Fibroblast of skin of abdomen (primary cell): ENCODE measurements at regions not wholly inside any gene's neighbourhood (a gene's known extent, or its start where the extent isn't known, plus 50 kb on each side); places are given as distances from the start of the nearest gene placed in this dataset.
"Not testable (repeated sequence)": the region's sequence is repeated elsewhere in the genome, so short reads cannot be mapped to it uniquely, and the experiment has no call there.

Experiments
- DNase-seq: peaks from one replicate; pipeline ENCODE4 v3.0.0-alpha.2; 2013

DNA sequence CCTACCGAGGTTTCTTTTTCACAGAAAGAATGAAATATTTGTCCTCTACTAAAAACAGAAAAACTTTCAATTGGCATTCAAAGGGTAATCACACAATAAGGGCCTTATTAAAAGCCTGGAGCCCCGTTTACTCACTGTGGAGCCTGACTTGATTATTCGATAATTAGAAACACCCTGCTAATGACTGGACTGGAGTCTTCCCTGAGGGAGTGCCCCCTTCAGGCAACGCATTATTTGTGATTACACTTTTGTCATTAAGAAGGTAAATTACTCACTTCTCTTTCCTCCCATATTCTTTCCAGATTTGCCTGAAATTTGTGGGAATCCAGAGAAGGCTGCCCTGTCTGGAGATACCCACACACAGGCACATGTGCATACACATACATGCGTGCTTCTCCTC, 444.2 kb upstream of the NPVF start:
- DNase-seq: no peak

DNA sequence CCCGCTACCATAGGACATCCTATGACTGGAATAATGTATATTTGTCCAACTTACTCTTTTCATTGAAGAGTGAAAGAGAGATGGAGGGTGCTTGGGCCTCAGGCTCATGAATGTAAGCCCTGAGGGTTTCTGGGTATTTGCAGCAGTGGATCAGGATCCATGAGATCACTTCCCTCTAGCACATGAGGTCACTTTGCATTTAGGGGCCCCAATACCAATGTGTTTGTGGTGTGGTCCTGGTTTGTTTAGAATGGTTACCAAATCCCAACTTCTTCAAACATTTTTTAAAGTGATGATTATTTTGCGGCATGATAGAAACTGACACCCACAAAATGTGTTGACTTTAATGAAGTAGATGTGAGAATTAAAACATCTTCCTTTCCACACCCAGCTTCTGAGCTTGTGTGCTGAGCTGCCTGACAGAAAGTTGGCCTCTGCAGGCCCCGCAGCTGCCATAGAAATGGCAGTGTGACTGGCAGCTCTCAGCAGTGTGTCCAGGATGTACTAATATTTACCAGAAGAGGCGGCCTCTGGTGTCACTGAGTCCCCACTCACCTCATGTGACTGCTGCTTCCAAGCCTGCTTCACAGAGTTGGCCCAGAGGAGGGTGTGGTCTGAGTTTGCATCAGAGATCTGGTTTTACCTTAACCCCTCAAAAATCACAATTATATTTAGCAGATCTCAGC, 447.6 kb upstream of the NPVF start:
- no peak for DNase-seq

DNA sequence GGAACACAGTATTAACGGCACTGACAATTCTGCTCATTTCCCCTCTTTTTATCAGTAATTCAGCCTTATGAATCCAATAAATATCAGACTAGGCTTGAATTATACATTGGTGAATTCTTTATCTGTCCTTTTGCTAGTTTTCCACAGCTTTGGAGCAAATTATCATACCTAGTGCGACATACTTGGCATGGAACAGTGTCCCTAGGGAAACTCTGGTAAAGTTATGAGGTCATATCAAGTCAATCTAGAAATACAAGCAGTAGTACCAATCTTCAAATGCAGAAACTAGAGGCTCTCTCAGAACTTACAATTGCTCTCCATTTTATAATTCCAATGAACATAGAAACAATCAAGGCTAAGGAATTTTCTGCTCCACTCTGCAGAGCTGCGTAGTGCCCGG, 449.3 kb upstream of the NPVF start:
- no peak for DNase-seq

DNA sequence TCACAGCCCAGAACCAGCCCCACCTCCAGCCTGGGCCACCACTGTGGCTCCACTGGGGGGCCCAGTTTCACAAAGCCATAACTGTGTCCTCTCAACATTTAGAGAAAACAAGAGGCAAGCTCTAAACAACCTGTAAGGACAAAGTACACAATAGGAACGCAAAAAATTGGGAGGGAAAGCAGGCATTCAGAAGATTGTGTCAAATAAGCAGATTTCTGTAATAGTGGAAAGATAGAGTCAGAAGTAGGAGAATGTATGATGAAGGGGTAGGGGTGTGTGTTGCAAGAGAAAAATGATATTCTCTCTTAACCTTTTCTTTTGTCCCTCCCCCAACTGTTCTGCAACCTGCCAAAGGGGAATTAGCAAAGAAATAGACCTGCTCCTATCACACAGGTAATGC, 449.9 kb upstream of the NPVF start:
- no peak for DNase-seq

DNA sequence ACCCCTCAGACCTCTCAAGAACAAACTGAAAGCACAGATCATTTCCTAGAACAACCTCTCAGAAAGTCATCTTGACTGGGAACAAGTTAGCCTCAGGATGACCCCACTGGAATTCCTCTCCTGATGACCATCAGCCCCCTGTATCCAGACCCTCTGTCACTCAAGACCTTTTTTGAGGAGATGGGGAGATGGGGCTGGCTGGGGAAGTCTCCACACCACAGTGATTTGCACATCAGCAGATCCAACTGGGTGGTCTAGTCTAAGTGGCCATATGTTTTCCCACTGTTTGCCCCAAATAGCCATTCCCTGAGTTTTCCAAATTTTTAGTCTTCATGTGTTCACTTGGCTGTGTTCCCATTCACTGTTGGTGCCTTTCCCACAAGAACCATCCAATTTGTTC, 452.4 kb upstream of the NPVF start:
- no peak for DNase-seq

DNA sequence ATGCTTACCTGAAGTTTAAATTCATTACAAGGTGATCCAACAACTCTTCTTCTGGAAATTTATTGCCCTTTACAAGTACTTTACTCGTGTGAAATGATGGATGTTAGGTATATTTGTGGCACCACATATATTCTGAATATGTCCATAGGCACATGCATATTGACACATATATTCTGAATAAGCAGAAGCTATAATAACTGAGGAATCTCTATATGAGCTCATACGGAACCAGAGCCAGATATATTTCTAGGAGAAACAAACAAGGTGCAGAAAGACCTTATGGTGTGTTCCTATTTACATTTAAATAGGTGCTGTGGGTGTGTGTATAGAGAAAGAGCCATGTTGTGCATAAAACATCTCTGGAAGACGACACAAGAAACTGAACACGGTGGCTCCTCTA, 456.1 kb upstream of the NPVF start:
- no peak for DNase-seq

DNA sequence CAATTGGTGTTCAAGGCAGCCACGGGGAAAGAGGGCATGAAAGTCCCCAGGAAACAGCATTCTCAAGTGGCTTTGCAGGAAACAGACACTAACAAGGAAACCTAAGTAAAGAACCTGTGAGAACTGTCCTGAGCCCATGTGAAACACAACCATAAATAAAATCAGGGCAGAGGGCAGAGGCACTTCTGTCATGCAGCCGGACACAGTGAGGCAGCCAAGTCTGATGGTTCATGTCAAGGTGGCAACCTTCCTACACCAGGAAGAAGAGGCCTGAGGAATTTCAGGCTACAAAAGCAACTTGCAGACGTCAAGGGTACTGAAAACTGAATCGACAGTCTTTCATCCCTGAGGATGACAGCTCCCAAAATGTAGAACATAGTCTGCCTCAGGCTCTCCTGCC, 458.2 kb upstream of the NPVF start:
- no peak for DNase-seq

DNA sequence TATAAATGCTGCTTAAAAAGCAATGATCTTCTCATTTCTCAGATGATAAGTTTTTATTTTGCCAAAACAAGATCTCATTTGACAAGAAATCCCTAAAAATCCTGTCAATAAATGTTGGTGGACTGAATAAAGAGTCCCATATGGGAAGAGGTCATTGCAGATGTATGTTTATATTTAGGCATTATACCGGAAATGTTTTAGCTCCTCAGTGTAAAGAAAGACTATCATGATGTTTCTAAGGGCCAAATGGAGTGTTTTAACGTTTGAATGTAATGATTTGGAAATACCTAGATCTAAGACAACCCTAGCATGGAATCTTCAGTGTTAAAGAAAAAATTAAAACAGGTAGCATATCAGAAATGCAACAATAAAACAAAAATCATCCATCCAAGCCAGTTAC, 457.8 kb upstream of the NFE2L3 start:
- DNase-seq: no peak

DNA sequence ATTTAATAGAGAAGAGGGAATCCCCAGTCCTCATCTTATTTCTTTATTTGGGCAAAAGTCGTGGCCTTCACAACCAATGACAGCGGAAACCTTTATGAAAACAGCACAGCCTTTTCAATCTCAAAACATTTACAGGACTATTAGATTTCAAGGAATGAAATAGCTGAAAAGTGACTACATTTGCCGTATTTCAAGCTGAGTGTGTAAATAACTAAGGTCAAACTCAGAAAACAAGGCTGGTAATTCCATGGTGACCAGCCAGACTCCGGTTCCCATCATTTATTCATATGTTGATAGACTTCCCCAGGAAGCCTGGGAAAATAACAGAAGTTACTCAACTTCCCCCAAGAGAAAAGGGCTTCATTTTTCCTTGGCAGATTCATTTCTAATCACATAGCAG, 457.3 kb upstream of the NFE2L3 start:
- peak; percentile 36 for DNase-seq

DNA sequence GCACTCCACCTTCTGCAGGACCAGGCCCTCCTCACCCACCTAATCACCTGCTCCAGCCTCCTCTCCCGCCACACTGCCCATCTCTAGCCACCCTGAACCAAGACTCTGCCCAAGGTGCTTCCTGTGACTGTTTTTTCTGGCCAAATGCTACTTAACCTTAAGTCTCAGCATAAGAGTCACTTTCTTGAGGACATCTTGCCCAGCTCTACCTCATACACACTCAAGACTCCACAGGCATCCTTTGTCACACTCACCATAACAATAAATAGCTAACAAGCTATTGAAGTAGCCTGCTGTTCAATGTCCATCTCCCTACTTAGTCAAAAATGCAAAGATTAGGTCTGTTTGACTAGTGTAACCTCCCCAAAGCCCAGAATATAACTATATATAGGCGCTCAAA, 455.4 kb upstream of the NFE2L3 start:
- no peak for DNase-seq

DNA sequence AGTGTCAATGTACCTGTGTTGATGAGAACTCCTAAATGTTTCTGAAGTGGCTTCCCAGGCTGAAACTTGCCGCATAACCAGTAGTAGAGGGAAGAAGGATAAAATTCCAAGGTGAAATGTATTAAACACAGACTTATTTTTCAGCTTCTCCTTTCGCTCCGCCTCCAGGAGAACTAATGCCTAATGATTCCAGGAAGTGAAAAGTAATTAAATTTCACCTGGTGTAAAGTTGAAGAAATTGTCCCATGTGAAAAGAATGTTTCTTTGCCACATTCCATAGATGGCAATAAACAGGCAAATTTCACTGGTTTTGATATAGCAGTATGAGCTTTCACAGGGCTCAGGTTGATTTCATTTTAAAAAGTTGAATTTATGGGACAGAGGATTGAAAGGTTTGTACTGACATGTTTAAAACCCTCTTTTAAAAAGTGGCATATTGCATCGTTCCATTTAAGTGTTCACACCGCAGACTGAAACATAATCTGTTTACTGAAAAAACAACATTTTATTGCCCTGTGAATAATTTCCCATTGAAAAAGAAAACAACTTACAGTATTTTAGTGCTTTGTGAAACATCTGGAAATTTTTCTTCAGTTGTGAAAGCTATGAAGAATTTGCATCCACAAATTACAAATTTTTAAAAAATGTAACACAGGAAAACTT, 453.4 kb upstream of the NFE2L3 start:
- no peak for DNase-seq

DNA sequence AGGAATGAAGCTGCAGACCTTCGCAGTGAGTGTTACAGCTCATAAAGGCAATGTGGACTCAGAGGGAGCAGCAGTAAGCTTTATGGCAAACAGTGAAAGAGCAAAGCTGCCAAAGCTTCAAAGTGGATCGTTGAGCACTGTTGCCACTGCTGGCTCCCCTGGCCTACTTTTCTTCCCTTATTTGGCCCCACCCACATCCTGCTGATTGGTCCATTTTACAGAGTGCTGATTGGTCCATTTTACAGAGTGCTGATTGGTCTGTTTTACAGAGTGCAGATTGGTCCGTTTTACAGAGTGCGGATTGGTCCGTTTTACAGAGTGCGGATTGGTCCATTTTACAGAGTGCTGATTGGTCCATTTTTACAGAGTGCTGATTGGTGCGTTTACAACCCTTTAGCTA, 451.9 kb upstream of the NFE2L3 start:
- DNase-seq: not testable (repeated sequence)

DNA sequence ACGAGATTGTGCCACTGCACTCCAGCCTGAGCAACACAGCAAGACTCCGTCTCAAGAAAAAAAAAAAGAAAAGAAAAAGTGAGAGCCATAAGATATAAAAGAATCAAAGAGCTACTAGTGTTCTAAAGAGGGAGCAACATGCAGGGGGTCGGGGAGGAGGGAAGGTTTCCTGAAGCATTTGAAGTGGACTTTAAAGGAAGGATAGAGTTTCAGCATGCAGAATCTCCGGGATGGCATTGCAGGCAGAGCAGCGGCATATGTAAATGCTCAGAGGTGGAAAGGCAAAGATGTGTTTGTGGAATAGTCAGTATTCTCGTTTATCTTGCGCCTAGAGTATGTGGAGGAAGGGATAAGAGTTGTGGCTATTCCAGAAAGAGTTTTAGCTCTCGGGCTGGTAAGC, 447.6 kb upstream of the NFE2L3 start:
- no peak for DNase-seq

DNA sequence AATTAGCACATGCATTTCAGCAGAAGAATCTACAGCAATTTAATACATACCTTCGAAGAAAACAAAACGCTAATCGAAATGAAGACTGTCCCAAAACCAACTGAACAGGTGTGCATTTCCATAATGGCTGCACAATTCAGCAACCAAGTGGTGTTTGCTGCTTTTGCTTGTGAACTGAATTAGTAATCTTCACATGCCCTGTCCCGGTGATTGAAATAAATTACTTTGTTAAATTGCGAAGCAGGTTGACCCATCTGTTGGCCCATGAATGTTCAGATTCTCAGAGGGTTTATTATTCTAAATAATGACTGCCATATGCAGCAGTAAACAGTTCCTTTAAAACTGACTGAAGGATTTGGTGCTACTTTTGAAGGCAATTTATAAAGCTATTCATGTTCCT, 445.2 kb upstream of the NFE2L3 start:
- DNase-seq: no peak

DNA sequence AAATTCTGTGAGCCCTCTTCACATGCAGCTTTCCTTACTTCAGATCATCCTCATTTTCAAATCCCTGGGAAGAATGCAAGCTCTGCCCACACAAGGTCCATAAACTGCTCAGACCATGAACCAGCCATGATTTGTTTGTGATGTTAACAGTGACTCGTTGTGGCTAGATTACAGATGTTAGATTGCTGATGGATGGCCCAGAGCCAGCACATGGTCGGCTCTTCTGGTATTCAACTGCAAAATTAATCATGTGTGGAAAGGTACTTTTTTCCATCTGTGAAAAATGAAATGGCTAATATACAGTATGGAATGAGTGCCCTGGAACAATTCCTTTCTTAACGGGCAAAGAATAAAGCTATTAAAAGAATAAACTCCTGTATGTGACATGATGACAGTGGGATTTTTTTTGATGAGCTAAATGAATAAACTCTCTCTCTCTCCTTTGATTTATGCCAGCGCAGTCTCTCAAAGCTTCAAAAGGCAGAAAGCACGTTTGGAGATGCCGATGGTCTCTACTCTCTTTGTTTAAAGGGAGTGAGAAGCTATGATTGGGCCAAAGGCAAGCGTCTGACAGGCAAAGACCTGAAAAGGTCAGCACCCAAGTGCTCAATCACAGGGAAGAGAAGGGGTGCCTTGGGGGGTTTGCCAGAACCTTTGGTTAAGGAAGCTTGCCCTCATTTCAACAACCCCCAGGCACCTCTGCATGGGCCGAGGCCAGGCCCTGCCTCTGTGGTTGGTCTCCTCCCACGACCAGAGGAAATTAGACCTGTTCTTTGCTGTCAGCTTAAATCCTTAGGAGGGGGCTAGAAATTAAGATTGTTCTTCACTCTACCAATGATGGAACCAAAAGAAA, 444.0 kb upstream of the NFE2L3 start:
- peak; percentile 82 for DNase-seq

DNA sequence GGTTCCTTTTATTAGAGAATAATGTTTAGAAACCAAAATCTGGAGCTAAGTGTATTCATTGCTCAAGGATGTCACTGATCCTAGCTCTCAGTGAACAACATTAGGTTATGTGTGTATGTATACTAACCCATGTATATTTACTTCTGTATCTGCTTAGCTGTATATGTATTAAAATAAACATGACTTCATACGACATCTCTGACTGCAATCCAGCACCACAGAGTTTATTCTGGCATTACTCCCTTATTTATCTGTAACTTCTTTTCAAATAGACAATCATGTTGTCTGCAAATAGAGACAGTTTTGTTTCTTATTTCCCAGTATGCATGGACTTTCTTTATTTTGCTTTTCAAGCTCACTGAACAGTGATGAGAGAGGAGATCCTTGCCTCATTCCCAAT, 441.0 kb upstream of the NFE2L3 start:
- DNase-seq: no peak

DNA sequence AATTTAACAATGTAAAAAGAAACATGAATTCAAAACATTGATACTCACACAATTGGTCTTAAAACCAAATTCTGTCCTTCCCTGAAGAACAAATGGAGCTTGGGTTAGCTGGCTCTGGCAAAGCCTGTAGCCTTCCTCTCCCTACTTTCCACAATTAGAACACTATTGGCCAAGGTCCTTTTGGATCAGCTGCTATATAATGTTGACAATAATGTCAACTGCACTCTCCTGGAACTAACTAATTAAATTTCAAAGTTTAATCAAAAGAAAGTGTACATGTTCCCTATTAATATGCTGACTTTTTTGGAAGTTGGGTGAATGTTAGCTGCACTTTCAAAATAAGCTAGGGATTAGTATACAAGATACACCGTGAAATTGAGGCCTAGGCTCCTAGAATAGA, 440.1 kb upstream of the NFE2L3 start:
- no peak for DNase-seq

DNA sequence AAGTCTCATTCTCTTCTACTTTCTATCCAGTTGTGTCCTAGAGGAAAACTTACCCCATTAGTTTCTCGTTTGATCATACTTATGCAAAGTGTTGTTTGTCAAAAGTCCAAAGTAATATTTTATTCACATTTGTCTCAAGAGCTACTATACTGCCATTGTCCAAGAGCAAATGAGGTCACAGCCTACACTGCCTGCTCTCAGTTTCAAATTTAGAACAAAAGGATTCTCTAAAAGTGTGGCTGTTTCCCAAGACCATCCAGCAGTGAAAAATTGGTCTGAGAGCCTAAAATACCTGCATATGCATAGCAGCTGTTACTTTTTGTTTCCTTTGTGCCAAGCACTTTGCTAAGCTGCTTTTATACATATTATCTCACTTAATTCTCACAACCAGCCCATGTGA, 439.5 kb upstream of the NFE2L3 start:
- DNase-seq: no peak

DNA sequence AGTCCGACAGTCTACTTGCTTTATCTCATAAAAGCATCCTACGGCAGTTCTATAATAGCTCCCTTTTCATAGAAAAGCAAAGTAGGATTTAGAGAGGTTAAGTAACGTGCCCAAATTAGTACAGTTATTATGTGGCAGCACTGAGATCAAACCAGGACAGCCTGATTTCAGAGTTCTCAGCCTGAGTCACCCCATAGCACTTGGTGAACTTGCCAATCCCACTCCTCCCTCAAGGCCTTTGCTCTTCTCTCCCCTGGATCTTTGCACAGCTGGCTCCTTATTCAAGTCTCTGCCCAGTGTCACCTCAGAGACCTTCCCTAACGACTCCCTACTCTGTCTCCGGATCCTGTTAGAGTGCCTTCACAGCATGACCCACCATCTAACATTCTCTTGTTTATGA, 438.0 kb upstream of the NFE2L3 start:
- DNase-seq: no peak

DNA sequence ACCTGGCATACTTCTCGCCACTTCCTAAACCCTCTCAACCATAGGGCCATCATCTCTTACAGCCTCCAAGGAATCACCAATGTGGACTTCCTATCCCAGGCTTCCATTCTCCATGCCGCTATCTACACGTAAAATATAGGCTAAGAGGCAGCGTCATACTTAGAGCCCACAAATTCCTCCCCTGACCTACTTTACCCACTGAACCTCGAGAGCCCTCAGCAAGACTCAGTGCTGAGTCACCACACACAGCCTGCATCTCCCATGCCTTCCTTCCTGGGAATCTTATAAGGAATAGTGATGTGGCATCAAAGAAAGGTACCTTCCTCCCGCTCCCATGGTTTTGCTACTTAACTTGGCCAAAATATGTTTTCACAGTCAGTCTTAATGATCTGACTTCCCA, 435.6 kb upstream of the NFE2L3 start:
- DNase-seq: peak; percentile 31

DNA sequence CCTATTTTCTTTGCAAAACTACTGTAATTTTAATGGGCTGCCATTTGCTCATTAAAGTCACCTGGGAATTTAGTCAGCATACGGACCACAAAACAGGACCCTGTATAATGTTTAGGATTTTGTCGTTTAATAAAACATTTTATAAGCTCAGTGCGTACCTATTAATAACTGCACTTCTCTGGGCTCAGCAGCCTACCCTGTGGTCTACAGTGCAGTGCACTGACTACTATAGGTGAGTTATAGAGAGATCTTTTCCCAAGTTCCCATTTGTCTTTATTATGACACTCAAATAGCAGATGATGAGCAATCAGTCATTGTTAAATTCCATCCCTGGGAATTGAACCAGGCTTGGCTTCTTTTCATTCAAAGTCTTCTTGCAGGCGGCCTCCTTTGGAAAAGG, 433.4 kb upstream of the NFE2L3 start:
- DNase-seq: no peak

DNA sequence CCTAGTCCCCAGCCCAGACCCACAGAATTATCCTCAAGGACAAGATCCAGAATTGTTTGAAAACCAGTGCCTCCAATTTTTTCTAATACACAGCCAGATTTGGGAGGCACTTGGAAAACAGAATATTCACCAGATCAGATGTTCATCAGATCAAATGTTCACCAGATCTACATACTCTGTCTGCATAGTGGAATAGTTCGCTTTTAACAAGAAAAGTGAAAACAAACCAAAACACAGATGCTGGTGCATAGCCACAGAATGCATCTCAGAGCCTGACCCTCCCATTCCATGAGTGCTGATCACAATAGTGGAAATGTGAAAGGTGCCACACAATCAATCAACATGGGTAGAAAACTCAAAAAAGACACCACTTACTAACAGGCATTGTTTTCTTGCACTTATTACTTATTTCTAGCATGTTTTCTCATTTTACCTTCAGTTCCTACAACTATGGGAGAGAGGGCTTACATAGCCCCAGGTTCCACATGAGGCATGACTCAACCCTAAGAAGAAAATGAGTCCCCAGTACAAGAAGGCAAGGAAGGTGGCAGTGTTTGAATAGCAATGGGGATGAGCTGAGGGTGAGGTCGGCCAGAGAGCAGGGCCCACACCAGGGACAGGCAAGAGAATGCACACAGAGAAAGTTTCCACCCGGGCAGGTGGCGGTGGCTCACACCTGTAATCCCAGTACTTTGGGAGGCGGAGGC, 432.7 kb upstream of the NFE2L3 start:
- DNase-seq: no peak

DNA sequence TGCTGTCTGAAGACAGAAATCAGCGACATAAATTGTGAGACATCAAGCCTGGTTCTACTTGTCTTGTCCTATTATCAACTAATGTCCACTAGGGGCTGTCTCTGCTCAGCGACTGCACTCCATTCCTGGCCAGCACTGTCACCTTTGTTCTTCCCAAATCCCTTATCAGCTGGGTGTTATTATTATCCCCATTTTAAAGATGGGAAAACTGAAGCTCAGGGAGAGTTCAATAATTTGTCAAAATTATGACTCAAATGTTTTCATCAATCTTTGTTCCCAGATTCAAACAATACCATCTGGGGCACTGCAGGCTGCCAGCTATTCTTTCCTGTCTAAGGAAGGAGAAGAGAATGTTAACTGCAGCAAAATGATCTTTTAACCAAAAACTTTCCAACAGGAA, 431.6 kb upstream of the NFE2L3 start:
- DNase-seq: no peak
